ENCODE measurements at regions not wholly inside any gene's neighbourhood (a gene's known extent, or its start where the extent isn't known, plus 50 kb on each side); places are given as distances from the start of the nearest gene placed in this dataset.

DNA sequence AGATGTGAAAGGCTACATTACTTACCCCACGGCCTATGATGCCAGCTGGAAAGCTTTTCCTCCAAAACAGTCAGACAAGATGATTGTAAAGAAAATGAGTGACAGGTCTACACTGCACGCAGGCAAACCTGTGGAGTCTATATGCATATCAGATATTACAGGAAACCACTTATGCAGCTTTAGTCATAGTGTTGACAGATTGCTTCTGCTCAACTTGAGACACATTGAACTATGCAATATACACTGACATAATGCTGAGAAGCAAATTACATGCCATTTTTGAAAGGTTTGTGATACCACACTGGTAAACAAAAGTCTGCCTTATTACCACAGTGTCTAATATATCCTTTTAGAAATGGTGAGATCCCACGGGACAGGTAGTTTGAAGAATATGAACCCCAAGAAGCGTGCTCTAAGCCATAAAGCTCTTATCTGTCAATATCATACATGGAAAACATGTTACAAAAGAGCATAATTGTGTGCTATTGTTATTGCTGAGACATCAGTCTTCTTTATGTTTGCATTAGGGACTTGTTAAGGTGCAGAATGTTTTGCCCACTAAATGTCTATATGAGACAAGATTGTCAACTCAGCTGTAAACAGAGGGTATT, 1835.8 kb upstream of the TENM3 start:
- no peak for DNase-seq (ENCODE audit: low read depth in 1 of 2, low spot score in 1 of 2)

DNA sequence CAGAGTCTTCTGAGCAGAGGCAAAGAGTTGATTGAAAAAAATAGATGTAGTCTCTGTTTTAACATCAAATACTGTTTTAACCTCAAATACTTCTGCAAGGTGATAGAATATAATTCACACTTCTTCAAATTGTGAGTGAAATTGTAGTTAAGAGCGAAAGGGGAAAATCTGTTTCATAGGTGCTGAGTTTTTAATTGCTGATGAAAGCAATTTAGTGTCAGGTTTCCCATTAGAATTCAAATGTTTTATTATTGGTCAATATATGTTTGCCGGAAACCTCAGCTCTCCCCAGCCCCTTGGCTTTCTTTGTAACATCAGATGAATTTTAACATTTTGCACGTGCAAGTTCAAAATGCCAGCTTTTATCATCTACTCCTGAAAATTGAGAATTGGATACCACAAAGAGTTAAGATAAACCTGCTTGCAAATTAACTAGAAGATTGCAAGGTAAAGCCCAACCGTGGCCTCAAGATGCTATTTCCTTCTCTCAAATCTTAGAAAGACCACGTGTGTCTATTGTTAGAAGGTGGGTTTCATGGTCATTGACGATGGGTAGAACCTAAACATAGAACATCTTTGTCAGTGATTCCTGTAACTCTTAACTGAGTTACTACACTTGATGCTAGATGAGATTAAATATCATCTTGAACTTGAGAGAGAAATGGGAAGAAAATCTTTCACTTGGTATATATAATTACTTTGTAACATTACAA, 1824.2 kb upstream of the TENM3 start:
- DNase-seq (ENCODE audit: low read depth in 1 of 2, low spot score in 1 of 2) = no peak

DNA sequence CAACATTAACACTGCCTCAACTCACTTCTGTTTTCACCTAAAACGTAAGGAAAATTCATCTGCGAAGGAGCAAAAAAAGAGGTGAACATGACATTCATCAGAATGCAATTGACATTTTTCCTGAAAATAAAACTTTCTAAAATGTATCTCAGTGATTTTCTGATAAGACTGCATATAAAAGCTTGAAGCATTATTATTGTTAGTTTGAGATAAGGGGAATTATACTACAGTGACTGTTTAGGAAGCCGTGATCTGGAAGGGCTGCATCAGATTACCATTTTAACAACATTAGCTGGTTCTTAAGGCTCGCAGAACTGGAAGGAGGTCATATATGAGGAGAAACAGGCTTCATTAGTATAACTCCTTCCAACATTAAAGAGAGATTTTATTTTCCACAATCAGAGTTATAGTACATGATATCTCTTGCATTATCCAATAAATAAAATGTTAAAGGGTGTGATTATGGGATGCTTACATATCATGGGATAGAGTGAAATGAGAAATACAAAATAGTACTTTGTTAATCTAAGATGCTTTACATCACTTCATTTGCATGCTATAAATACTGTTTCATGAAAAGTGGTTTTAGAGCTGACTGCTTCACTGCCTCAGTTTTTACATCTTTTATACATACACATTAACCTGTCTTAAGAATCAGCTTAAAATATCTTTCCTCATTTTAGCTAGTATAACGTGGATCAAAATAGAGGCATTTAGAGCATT, 1820.1 kb upstream of the TENM3 start:
- no peak for DNase-seq (ENCODE audit: low read depth in 1 of 2, low spot score in 1 of 2)

DNA sequence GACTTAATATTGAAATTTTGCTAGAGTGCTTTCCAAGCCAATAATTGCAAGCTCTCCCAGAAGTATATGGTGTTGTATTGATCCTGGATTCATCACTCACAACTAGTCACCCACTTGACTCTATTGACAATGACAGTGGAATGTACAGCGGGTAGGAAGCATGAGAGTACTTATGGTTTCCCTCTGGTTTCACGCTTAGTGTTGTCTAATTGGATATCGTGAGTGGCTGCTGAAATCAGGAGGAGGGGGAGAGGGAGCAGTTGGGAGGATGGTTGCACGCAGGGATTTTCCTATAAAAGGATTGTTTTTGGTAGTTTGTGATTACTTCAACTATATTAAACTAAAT, 1819.5 kb upstream of the TENM3 start:
- no peak for DNase-seq (ENCODE audit: low read depth in 1 of 2, low spot score in 1 of 2)

DNA sequence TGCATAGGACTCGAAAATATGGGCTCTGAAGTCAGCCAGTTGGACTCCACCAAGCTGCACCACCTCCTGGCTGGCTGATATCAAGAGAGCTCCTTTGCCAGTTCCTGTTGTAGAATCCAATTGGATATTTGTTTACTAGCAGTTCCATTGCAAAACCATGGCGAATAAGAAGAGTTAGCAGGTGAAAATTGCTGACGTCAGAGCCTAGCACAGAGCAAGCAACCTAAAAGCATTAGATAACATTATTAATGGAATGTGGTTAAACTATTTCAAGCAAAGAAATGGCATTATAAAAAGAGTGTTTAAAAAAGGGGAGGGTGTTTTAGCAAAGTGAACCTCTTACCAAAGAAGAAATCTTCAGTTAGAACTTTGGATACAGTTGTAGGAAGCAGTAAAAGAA, 1816.3 kb upstream of the TENM3 start:
- no peak for DNase-seq (ENCODE audit: low read depth in 1 of 2, low spot score in 1 of 2)

DNA sequence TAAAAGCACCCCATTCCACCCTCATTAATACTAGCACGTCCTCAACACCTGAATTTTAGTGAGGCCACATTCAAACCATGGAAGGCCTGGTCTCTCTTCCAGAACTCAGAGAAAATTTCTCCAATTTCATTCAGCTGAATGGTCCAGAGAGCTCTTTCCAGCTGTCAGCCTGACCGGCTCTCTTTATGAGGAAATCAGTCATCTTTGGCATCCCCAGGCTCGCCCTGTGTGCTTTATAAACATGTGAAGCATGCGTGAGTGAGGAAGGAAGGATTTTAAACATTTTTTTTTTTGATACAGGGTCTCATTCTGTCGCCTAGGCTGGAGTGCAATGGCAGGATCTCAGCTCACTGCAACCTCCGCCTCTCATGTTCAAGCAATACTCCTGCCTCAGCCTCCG, 1812.9 kb upstream of the TENM3 start:
- DNase-seq (ENCODE audit: low read depth in 1 of 2, low spot score in 1 of 2) = no peak

DNA sequence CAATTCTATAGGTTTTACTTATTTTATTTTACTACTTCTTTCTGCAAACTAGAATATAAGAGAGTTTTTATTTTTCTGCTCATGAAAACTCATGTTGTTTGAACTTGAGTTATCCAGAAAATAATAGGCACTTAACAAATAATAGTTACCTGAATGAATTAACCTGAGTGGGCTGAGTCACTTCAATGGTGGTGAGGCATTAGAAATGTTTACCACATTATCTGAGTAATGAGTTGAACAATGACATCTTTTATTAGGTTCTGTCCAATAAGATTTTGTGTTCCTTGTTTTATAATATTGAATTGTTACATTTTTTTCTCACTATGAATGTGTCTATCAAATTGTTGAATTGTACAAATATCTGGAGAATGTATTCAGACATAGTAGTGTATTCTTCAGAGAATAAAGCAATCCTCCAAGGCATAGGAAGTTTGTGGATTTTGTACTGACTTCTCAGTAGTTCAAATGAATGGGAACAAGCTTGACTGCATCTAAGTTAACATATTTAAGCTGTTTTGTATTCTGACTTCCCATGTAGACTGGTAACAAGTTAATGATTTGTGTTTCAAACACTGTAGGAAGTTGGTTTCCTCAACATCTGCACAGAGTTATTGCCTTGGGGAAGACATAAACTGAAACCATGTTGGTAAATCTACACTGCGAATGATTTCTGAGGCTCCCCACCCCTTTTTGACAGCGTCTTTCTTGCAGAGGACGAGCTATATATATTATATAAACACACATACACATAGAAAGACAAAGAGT, 1808.9 kb upstream of the TENM3 start:
- DNase-seq (ENCODE audit: low read depth in 1 of 2, low spot score in 1 of 2) = no peak

DNA sequence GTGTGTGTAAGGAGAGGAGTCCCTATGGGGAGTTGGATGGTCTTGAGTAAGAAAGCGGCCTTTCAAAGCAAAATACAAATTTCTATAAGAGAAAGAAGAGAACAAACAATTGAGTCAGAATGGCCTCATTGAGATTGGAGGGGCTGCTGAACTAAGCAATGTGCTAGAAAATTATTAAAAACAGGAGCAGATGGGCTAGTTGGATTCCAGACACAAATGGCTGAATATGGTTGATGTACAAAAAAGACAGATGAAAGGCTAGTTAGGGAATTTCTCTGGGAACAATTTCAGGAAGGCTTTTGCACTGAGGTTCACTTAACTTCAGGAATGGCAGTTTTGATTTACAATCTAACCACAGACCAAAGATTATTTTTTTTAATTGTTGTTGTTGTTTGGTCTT, 1806.8 kb upstream of the TENM3 start:
- DNase-seq (ENCODE audit: low read depth in 1 of 2, low spot score in 1 of 2) = no peak

DNA sequence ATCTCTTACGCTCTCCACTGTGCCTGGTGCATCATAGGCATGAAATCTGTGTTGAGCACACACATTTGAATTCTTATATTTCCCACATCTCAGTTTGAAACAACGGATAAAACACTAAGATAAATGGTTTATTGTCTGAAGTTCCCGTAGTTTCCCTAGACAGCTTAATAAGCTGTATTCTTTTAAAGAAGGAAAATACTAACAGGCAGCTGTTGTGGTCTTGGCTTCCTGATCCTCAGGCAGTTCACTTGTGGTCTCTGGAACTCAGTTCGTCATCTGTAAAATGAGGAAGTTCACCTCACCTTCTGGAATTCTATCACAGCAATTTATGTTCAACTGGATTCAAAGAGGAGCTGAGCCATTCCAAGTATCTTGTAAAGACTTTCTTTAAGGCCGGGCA, 1805.6 kb upstream of the TENM3 start:
- no peak for DNase-seq (ENCODE audit: low read depth in 1 of 2, low spot score in 1 of 2)

DNA sequence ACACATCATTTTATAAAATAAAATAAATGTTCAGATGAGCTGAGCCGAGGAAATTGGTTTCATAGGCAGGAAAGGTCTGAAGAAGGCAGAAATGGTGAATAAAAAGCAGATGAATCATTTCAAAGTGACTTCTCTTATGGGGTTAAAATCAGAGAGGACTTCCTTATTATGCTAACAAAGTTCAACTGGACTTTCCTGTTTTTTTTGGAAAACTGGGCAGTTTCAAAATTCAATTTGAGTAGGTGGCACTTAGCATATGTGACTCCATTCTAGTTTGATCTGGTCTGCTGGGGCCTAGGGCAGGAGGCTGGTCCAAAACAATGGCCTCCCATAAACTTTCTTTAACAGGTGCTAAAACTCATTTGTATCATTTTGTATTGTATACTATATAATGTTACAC, 1794.9 kb upstream of the TENM3 start:
- DNase-seq (ENCODE audit: low read depth in 1 of 2, low spot score in 1 of 2) = no peak

DNA sequence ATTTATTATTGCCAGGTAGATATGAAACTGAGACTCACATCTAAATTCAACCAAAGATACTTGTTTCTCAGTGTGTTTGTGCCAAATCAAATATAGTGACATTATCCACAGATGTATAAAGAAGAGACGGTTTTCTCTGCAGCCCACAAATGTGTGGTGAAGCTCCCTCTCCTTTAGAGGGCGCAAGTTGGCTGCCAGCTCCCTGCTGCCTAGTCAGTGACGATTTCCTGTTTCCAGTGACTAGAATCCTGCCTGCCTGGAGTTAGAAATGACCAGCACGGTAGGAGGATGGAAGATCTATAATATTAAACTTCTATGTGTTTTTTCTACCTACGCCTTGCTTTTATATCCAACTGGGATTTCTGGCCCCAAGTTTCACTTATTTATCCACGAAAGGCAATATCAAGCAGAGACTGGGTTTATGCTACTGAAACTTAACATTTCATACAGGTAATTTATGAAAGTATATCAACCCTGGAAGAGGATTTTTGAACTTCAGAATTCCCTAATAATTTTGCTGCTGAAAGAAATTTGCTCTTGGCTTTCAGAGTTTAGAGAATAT, 1793.7 kb upstream of the TENM3 start:
- DNase-seq (ENCODE audit: low read depth in 1 of 2, low spot score in 1 of 2) = no peak

DNA sequence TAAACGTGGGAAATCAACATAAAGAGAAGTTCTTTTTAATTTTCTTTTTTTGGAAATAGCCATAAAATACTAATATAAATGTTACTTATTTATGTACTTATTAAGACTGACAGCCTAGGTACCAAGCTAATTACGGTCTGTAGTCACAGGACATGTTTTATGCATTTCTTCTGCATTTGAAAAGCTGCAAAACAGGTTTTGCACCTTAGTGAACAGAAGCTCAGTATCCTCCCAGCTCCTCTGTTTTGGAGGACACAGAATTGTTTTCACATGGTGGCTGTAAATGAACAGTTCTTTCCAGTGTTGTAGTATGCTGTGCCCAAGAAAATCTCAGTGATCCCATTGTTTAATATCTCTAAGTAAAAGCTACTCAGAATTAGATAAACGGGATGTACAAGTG, 1788.0 kb upstream of the TENM3 start:
- DNase-seq (ENCODE audit: low read depth in 1 of 2, low spot score in 1 of 2) = no peak

DNA sequence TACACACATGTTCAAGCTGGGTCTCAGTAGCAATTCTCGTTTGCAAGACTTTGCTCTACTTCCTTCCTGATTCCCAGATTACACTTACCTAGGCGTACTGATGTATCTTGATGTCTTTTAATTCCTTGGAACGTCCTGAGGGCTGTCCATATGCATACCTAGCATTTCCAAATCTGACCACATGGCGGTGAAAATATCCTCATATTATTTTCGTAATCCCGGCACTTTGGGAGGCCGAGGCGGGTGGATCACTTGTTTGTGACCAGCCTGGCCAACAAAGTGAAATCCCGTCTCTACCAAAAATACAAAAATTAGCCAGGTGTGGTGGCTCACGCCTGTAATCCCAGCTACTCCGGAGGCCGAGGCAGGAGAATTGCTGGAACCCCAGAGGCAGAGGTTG, 1786.3 kb upstream of the TENM3 start:
- no peak for DNase-seq (ENCODE audit: low read depth in 1 of 2, low spot score in 1 of 2)

DNA sequence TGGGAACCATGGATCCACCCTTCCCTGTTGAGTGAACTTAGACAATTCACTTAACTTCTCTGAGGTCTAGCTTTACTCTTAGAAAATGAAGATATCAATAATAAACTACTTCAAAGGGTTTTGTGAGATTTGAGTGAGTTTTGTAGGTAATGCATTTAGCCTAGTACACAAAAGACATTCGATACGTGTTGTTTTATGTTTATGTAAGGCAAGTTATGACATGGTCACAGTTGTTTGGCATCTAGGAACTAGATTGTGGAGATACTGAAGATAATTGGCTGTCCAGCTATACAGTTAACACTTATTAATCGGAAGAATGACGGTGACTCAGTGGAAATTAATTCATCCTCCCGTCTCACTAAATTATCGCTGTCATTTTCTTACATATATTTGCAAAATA, 1781.1 kb upstream of the TENM3 start:
- DNase-seq (ENCODE audit: low read depth in 1 of 2, low spot score in 1 of 2) = no peak

DNA sequence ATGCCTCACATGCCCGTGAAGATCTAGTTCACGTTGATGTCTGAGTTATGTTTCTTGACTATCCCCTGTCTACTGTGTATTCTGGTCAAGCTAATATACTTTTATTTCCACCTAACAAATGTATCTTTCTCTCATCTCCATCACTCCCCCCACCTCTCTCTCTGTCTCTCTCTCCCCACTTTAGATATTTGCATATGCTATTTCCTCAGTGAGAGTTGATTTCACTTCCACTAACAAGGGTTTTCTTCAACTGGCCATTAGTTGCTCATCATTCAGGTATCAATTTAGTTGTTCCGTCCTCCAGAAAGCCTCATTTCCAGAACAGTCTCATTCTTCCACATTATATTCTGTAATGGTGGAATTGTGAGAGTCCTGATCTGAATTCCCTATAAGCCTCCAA, 1777.8 kb upstream of the TENM3 start:
- DNase-seq (ENCODE audit: low read depth in 1 of 2, low spot score in 1 of 2) = no peak

DNA sequence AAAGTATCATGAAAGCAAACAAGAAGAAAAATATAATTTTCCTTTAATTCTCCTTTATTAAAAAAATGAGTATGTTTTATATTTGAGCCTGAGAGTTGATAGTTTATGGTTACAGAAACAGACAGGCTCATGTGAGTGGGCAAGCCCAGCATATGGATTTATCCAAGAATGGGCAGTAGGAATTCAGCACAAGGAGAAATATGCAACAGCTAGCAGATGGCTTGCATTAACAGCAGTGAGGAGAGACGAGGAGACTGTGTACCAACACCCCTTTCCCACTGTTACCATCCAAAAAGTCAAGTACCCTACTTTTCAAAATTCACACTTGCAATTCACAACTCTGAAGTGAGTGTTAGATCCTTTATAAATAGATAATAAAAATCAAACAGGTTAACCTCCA, 1760.2 kb upstream of the TENM3 start:
- DNase-seq (ENCODE audit: low read depth in 1 of 2, low spot score in 1 of 2) = no peak

DNA sequence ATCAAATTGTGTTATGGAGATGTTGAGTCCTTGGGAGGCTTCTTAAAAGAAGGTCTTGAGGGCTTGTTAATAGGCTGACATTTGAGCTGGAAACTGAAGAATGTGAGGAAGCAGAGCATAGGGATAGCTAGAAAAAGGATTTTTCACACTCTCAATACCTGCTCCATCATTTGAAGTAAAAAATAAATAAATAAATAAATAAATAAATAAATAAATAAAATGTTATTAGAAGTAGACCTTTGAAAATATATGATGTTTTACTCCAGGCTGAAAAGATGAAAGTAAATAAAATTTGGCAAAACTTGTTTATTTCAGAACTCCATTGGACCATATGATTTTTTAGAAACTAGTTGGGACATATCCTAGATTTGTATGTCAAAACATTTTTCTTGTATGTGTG, 1757.8 kb upstream of the TENM3 start:
- DNase-seq (ENCODE audit: low read depth in 1 of 2, low spot score in 1 of 2) = no peak

DNA sequence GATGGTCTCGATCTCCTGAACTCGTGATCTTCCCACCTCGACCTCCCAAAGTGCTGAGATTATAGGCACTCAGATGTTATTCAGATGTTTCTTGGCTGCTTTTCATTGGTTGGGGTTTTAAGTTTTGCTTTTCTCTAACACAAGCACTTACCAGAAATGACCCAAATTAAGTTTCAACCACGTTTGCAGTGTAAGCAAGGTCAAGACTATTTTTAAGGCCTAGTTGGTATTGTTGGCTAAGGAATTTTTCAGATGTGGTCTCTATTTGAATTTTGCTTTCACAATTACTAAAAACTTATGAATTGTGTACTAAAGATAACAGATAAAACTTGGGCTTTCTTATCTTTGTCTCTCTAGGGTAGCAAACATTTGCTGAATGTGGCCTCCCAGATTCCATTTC, 1756.9 kb upstream of the TENM3 start:
- no peak for DNase-seq (ENCODE audit: low read depth in 1 of 2, low spot score in 1 of 2)

DNA sequence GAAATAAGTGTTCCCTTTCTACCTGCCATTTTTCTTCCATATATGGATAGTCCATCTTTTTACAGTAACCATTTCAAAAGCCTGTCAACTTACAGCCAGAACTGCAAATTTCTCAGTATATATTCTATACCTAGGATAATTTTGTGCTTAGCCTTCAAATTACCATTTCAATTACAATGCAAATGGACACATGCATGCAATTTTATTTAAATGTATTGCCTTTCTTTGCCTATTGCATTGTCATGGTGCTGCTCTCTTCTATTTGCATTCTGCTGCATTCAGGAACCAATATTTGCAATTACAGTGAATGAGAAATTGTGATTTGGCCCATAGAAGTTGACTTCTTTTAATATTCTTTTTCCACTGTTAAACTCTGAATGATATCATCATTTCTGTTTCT, 1753.4 kb upstream of the TENM3 start:
- no peak for DNase-seq (ENCODE audit: low read depth in 1 of 2, low spot score in 1 of 2)

DNA sequence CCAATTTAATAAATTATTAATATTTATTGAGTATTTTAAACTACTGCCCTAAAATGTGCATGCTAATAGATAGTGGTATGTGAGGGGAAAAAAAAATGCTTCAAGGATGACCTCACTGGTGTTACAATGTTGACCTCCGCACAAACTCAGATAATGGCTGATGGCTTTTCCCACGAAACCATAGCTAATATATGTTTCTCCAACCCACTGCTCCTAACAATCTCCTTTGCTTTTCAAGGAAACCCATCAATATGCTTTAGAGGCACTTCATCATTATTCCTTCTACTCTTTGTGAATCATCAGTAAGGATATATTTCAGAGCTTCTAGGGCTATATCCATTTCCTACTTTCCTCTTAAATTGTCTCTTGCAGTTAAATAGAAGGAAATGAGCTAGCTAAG, 1752.0 kb upstream of the TENM3 start:
- no peak for DNase-seq (ENCODE audit: low read depth in 1 of 2, low spot score in 1 of 2)

DNA sequence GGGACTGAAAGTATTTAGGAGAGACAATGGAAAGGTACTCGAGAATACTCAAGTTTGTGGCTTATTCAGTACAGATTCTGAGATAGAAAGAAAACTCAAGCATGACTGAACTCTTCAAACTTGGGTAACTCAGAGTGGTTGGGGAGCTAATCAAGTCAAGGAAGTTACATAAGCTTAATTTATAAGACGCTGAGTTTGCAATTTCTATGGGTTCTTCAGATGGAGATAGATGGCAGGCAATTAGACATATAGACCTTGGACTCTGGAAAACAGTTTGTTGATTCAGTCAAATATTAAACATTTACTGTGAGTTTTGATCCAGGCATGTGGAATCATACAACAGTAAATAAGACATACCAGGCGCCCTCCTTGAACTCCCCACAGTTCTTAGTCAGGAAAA, 1749.9 kb upstream of the TENM3 start:
- DNase-seq (ENCODE audit: low read depth in 1 of 2, low spot score in 1 of 2) = no peak

DNA sequence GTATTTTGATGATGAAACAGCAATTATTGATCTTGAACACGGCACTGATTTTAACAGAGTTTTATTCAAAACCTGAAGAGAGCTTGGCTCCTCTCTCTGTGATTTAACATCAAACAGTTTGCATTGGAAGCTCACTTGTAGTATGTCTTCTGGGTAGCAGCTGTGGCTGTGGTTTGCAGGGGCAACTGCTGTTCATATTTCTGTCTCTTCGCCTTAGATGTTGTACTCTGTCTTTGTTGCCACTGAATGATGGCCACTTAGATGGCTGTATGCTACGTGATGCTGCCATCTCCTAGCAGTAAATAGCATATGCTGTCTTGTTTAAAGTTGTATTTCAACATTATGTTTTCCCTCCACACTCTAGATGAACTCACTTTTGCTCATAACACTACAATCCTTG, 1743.0 kb upstream of the TENM3 start:
- no peak for DNase-seq (ENCODE audit: low read depth in 1 of 2, low spot score in 1 of 2)
